A673 (cell line): ENCODE measurements at regions not wholly inside any gene's neighbourhood (a gene's known extent, or its start where the extent isn't known, plus 50 kb on each side); places are given as distances from the start of the nearest gene placed in this dataset.

Experiments used
- BruUV-seq: library from RNA; stranded (reverse); fragments of 400-500 nt; replicated peaks from 2 replicates; lab custom pipeline; 2021; lab: Mats Ljungman, UMichigan
- CTCF ChIA-PET: fragments of 300-600 bp; sonication (Branson Sonifier 250); formaldehyde crosslinking; loops from one replicate; lab custom pipeline; 2022; ENCODE audit warnings: antibody characterized with exemption; lab: Charles Lee
- POLR2A ChIA-PET: fragments of 300-600 bp; sonication (Branson Sonifier 250); formaldehyde crosslinking; loops from one replicate; lab custom pipeline; 2022; ENCODE audit warnings: antibody characterized with exemption; ENCODE audit not compliant: low non-redundant PET; lab: Charles Lee
- DNase-seq: peaks from one replicate; pipeline ENCODE4 v3.0.0-alpha.2; 2015; ENCODE audit warnings: low spot score
- H3K27ac ChIP-seq: fragments of 200-600 bp; sonication (generic); 2 replicates; pipeline ENCODE4 v1.5.1; 2016; ENCODE audit warnings: mixed run types, low read depth, mild to moderate bottlenecking, mixed read lengths, antibody characterized with exemption, low read length; ENCODE audit not compliant: poor library complexity, severe bottlenecking
- H3K27me3 ChIP-seq: fragments of 200-600 bp; sonication (generic); replicated peaks from 2 replicates; pipeline ENCODE4 v1.6.1; 2017; ENCODE audit warnings: mixed run types, low read depth, mild to moderate bottlenecking, mixed read lengths, antibody characterized with exemption, low read length; ENCODE audit not compliant: insufficient read depth, poor library complexity
- H3K36me3 ChIP-seq: fragments of 200-600 bp; sonication (generic); 2 replicates; pipeline ENCODE4 v1.6.1; 2016; ENCODE audit warnings: mixed run types, mild to moderate bottlenecking, mixed read lengths, antibody characterized with exemption, low read length; ENCODE audit not compliant: insufficient read depth, poor library complexity, severe bottlenecking
- H3K4me1 ChIP-seq: fragments of 200-600 bp; sonication (generic); 2 replicates; pipeline ENCODE4 v1.6.1; 2017; ENCODE audit warnings: mixed run types, mild to moderate bottlenecking, mixed read lengths, antibody characterized with exemption, low read length; ENCODE audit not compliant: insufficient read depth, poor library complexity, severe bottlenecking
- H3K4me3 ChIP-seq: fragments of 200-600 bp; sonication (generic); 2 replicates; pipeline ENCODE4 v1.5.1; 2016; ENCODE audit warnings: low read depth, mixed run types, mild to moderate bottlenecking, mixed read lengths, low read length; ENCODE audit not compliant: poor library complexity, severe bottlenecking
- H3K9me3 ChIP-seq: fragments of 200-600 bp; sonication (generic); 2 replicates; pipeline ENCODE4 v1.6.1; 2016; ENCODE audit warnings: mixed run types, low read depth, mild to moderate bottlenecking, mixed read lengths, antibody characterized with exemption, low read length; ENCODE audit not compliant: poor library complexity, severe bottlenecking
- CTCF ChIP-seq: fragments of 300-800, 200-600 bp; sonication (generic); conservative IDR thresholded peaks from 2 replicates; pipeline ENCODE4 v1.5.1; 2017; ENCODE audit warnings: low read depth, mild to moderate bottlenecking, antibody characterized with exemption, low read length, moderate library complexity, mixed read lengths
- EZH2 ChIP-seq: fragments of 200-600 bp; sonication (generic); IDR thresholded peaks from 2 replicates; pipeline ENCODE4 v1.6.1; 2017; ENCODE audit warnings: borderline replicate concordance, low read depth, mild to moderate bottlenecking, mixed read lengths, antibody characterized with exemption, low read length; ENCODE audit not compliant: poor library complexity, severe bottlenecking
- intact Hi-C: fragments of 100-400 bp; cut with micrococcal nuclease; formaldehyde crosslinking; loops from one replicate; pipeline ENCODE4 v1.10.0; 2022; ENCODE audit not compliant: unreplicated experiment

- H3K9me3 ChIP-seq: no peaks in the 10 kb centered on the region
- H3K36me3 ChIP-seq: no peaks in the 10 kb centered on the region
- H3K4me1 ChIP-seq: no peaks in the 10 kb centered on the region
- no peak for TF ChIP-seq CTCF
- no peak for TF ChIP-seq EZH2
- H3K27me3 ChIP-seq: no peaks in the 10 kb centered on the region
- ChIA-PET POLR2A (interaction anchor here (0.6 kb wide), 1 partner anchor 216 kb away, joined by 5 read pairs; no protein-coding TSS in a partner anchor), CTCF (no interaction called here)
- BruUV-seq: no TSS peak
- DNase-seq: no peak
- no peak overlapping the region for H3K4me3 ChIP-seq
- no peak overlapping the region for H3K27ac ChIP-seq
- intact Hi-C loops: no loop called here
These were observed 214.7 kb upstream of the INTU start for GRCh38 chr4:127417885-127418535.

GRCh38 chr4:127419431-127419830 lies 213.3 kb upstream of the INTU start:
- no TSS peak for BruUV-seq
- Histone ChIP-seq H3K4me3 (no peak overlapping the region), H3K36me3 (no peaks in the 10 kb centered on the region), H3K27ac (no peak overlapping the region), H3K27me3 (no peaks in the 10 kb centered on the region), H3K9me3 (no peaks in the 10 kb centered on the region), H3K4me1 (no peaks in the 10 kb centered on the region)
- intact Hi-C loops: no loop called here
- no peak for TF ChIP-seq EZH2
- TF ChIP-seq CTCF: no peak
- ChIA-PET POLR2A (interaction anchor here (0.6 kb wide), 1 partner anchor 24 kb away, joined by 5 read pairs; no protein-coding TSS in a partner anchor), CTCF (no interaction called here)
- DNase-seq: no peak

- no peak overlapping the region for H3K4me3 ChIP-seq
- BruUV-seq: no TSS peak
- TF ChIP-seq CTCF: no peak
- no peak for TF ChIP-seq EZH2
- H3K27me3 ChIP-seq: no peaks in the 10 kb centered on the region
- H3K27ac ChIP-seq: no peak overlapping the region
- no peaks in the 10 kb centered on the region for H3K9me3 ChIP-seq
- ChIA-PET CTCF (no interaction called here), POLR2A (no interaction called here)
- no peaks in the 10 kb centered on the region for H3K4me1 ChIP-seq
- DNase-seq: no peak
- no peaks in the 10 kb centered on the region for H3K36me3 ChIP-seq
- intact Hi-C loops: no loop called here
These were observed 211.3 kb upstream of the INTU start for GRCh38 chr4:127421437-127421836.
